Retinal pigment epithelial cell (primary cell): ENCODE measurements at regions not wholly inside any gene's neighbourhood (a gene's known extent, or its start where the extent isn't known, plus 50 kb on each side); places are given as distances from the start of the nearest gene placed in this dataset.

Source experiments
- DNase-seq: peaks from one replicate; pipeline ENCODE4 v3.0.0-alpha.2; 2010; ENCODE audit warnings: low read depth
- H3K4me3 ChIP-seq: 2 replicates; pipeline ENCODE4 v1.5.1; 2011; ENCODE audit warnings: mild to moderate bottlenecking, low read length, control low read depth, moderate library complexity
- CTCF ChIP-seq: conservative IDR thresholded peaks from 2 replicates; pipeline ENCODE4 v1.5.1; 2011; ENCODE audit warnings: low read depth, low read length, control low read depth, inconsistent platforms

DNA sequence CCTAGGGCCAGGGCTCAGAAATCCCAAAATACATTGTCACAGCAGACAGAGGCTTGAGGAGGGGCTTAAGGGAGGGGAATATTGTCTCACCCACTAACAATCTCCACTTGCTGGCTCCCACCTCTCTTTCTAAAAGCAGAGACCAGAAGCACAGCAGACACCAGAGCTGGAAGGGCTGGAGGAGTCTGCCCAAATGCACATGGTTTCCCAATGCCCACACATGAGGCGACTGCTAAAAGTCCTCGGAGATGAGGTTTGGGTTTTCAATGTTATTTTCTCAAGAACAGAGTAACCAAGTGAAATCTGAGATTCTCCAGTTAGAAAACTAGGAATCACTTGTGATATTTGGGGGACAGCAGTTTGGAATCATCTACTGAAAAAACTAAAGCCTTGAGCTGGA, 325.6 kb upstream of the JARID2 start:
- DNase-seq, result no peak
- H3K4me3 ChIP-seq, result no peak overlapping the region
- no peak for TF ChIP-seq CTCF

- no peak overlapping the region for H3K4me3 ChIP-seq
- TF ChIP-seq CTCF, result no peak
- no peak for DNase-seq
Measured at GRCh38 chr6:14921170-14921569, 324.7 kb upstream of the JARID2 start.

- no peak for TF ChIP-seq CTCF
- DNase-seq, result no peak
- H3K4me3 ChIP-seq, result no peak overlapping the region
Measured at GRCh38 chr6:14921878-14922671, 323.8 kb upstream of the JARID2 start.

DNA sequence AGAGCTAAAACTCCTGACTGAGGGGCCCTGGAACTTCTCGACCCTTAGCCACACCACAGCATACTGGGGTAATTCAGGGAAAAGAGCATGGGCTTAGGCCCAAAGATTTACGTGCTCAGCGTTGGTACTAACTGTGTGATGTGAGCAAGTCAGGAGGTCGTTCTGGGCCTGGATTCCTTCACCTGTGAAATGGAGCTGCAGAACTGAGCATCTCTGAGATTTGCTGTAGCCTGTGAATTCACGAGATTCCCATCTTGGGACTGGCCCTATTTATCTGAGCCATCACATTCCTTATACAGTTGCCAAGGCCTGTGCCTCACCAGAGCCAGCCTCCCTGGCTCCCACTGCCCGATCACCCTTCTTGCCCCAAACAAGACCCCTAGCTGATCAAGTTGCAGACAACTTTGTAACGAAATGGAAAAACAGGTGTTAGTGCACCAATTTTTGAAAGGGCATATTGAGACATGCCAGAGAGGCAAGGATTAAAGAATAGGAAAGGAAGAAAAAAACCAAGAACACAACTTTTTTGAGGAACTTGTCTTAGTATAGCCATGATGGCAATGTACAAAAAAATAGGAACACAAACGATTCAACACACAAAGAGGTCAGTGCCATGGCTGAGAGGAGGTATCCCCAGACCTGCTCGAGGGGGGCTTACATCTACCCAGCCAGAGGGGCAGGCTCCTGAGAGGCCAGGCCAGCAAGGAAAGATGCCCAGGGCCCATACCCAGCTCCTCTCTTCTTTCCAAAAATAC, 323.0 kb upstream of the JARID2 start:
- H3K4me3 ChIP-seq, result no peak overlapping the region
- DNase-seq, result no peak
- TF ChIP-seq CTCF, result no peak

- no peak for DNase-seq
- no peak overlapping the region for H3K4me3 ChIP-seq
- TF ChIP-seq CTCF, result no peak
Measured at GRCh38 chr6:14924126-14925024, 321.5 kb upstream of the JARID2 start.

- no peak overlapping the region for H3K4me3 ChIP-seq
- no peak for DNase-seq
- no peak for TF ChIP-seq CTCF
Measured at GRCh38 chr6:14925025-14925698, 320.7 kb upstream of the JARID2 start.
